GM21447 (cell line): ENCODE measurements at regions not wholly inside any gene's neighbourhood (a gene's known extent, or its start where the extent isn't known, plus 50 kb on each side); places are given as distances from the start of the nearest gene placed in this dataset.

ENCODE experiments used
- ATAC-seq: cut with Tn5 transposase; IDR thresholded peaks from one replicate; pipeline ENCODE4 v1.9.1; 2021; ENCODE audit not compliant: unreplicated experiment

DNA sequence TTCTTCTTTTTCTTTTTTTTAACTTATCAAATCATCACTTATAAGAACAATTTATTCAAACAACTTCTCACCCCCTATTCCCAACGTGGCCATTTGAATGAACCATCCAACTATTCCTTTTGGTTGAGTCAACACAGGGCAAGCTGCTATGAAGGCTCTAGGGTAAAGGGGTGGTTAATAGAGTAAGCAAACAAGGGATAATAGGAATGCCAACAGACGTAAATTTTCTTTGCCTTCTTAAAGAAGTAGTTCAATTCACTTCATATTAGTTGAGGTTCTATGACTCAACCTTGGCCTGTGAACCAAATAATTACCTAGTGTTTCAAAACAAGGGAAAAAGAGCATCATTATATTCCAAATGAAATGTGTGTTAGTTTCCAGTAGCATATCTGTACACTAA lies 1383.8 kb upstream of the SLC10A2 start:
- ATAC-seq = no peak

DNA sequence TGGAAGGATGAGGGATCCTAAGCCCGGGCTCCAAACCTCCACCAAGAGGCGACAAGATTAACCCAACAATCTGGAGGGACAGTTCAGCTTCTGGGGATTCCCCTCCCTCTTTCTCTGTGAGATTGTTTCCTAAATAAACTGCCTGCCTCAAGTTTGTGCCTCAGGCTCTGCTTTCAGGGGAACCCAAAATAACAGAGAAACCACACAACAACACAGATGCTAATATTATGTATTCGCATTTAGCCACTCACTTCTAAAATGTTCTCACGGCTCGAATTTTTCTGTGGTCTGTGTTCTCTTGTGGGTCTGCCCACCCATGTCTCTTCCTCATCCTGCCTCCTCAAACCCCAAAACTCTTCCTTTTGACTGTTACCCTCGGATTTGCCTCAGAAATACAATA lies 1381.1 kb upstream of the SLC10A2 start:
- no peak for ATAC-seq

DNA sequence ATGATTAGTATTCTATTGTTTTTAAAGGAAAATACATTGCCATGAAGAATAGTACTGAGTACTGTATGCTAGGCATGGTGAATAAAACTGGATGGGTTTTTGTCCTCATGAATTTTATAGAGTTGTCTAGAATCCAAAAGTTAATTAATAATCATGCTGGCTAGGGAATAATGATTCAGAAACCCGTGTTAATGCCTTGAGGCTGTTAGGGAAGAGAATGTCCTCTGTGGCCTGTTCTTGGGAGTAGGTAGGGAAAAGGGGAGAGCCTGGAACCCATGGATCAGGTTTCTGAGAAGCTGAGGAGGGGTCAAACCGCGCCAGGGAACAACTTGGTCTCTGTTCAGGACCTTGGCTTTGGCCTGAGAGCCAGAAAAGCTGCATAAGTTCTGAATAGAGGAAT lies 1376.3 kb upstream of the SLC10A2 start:
- ATAC-seq = no peak

DNA sequence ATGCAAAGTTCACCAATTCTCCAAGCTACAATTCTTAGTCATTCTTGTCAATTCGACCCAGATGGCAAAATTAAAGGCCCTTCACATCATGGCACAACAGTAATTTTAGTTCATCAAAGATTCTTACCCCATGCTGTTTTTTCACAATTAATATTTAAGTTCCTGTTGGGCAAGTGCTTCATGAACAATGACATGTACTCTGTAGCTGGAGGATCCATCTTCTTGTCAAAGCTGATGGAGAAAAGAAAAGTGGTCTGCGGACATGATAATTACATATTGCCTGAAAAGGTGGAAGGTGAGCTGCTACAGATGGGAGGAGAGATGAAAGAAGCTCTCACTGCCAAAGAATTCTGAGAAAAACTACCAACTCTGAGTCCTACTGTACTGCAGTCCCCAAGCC lies 1370.3 kb upstream of the SLC10A2 start:
- ATAC-seq = no peak

DNA sequence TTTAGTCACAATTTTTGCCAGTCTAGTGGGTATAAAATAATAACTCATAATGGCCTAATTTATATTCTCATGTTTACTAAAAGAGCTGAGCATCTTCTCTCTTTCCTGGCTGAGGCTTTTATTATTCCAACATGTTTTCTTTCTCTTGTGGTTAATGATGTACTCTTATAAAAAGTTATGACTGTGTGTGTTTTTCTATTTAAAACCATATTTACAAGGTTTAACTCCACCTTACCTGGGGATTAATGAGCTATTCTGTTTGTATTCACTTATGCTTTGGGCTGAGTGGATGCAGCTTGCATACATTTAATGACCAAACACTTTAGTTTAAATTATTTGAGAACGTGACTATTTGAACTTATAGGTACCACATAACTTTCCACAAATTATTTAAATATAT lies 1365.7 kb upstream of the SLC10A2 start:
- no peak for ATAC-seq

DNA sequence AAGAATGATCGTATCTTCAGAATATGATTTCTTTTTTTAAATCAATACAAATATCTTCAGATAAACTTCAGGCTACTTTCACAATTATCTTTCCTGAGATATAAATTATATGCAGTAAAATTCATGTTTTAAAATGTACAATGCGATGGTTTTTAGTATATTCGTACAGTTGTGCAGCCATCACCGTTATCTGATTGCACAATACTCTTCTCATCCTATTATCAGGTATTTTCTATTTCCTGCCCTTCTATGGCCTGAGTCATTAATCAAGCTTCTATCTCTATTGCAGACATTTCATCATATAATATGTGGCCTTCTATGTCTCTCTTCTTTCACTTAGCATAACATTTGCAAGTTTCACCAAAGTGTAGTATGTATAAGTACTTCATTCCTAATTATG lies 1360.2 kb upstream of the SLC10A2 start:
- no peak for ATAC-seq

DNA sequence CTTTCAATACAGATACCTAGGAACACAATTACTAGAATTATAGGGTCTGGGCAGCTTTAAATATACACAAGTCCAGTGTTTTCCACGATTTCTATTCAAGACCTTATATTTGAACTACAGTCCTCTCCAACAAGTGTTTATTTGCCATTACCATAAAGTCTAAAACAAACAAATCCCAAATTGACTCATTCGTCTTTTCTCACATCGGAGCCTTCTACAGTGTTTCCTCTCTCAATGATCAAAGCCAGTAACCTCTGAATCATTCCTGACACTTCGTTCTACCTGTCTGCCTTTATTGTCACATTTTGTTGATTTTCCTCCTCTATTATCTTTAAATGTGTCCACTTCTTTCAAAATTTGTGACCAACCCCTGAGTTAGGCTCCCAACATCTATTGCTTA lies 1356.5 kb upstream of the SLC10A2 start:
- no peak for ATAC-seq

DNA sequence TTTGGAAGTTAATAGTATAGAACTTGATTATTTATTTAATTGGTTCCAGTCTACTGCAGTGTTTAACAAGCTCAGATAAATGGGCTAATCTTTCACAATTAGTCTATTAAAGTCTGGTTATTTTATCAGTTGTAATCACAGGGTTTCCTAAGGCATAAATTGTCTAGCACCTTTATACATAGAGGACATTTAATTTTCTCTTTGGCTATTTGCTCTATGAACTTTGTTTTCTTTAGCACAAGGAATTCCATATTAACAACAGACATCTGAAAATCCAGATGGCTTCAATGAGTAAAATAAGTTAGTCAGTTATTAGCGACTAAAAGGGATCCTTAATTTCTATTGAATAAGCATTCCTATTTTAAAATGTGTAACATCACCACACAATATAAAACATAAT lies 1350.8 kb upstream of the SLC10A2 start:
- no peak for ATAC-seq

DNA sequence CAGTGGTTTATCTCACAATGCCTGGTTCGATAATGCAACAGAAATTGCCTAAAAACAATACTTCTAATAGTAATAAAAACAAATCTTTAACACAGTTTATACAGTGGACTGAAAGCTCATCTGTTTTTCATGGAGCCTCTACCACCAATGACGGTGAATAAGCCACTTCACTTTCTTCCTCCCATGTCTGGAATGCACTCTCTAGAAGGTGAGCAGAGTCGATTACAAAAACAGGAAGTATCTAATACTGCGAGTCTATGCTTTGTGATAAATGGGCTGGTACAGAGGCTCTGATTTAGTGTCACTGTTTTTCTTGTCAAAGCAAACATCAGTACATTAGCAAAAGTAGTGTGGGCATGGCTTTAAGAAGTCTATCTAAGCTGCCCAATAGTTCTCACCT lies 1348.6 kb upstream of the SLC10A2 start:
- ATAC-seq = no peak

DNA sequence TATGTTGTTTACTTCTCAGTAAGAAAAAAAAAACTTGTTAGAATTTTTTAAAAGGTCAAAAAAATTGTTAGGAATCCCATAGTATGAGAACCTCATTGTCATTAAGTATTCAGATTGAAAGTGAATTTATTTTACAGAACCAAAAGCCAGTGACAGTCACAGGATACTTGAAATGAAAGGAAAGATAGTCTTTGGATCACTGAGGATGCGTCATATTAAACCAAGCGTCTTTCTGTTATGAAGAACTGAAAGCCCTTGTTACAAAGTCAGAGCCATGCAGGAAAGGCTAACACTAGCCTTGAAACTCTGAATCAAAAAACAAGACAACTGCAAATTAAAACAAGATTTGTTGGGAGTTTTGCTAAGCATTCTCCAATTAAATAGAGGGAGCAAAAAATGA lies 1348.0 kb upstream of the SLC10A2 start:
- ATAC-seq = no peak

DNA sequence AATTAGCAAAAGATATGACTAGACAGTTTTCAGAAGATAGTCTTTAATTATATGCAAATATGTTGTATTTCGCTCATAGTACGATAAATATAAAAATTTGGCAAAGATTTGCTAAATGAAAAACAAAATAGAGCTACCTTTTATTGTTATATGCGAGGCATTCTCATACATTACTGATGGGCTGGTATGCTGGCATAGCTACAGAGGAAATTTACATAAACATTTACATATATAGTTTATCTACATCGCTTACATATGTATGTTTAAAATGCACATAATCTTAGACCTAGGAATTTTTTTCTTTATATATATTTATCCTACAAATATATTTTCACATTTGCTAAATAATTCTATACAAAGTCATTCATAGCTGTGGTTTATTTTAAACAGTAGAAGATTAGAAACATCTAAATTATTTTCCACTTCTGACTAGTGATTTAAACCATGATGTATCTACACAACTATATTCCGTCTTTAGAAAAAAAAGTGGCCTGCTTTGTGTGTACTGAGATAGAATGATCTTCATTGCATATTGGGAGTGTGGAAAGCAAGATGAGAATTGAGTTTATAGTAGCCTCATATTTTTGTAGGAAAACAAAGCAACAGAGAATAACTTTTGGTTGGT lies 1345.0 kb upstream of the SLC10A2 start:
- no peak for ATAC-seq

DNA sequence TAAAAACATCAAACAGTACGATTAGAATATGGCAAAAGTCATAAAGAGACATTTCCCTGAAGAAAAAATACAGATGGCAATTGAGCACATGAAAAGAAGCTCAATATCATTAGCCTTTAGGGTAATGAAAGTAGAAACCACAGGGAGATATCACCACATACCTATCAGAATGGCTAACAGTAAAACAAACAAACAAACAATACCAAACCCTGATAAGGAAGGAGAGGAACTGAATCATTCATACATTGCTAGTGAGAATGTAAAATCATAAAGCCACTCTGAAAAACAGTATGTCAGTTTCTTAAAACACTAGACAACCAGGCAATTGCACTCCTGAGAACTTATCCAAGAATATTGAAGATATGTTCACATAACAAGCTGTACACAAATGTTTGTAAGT lies 1342.5 kb upstream of the SLC10A2 start:
- no peak for ATAC-seq

DNA sequence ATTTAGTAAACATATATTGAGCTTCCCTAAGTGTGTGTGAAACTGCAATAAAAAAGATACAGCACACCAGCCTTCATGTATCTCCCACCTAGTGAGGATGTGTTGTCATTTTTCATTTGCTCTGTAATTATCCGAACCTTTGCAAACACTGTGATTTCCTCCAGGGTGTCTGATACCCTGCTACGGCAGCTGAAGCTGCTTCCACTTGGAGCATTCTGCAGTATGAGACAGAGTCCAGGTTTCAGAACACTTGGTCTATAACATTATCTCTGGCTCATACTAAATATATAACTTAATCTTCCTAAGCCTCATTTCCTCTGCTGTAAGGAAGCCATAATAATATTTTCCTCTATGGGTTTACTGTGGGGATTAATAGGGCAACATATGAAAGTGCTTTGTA lies 1338.1 kb upstream of the SLC10A2 start:
- no peak for ATAC-seq

DNA sequence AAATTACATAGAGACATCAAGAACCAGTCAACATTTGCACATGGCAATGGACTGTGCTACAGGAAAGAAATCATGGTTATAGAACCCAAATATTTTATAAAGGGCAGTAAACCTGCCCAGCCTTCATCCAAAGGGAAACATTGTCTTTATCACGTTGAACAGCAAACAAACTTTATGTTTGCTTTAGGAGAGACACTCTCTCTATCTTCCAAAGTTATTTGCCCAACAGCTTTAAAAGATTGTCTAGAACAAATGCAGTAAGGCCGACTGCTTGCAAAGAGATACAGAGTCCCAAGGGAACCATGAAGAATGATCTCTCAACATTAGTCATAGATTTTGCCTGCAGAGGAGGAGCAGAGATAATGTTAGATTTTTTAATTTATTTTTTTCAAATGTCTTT lies 1323.5 kb upstream of the SLC10A2 start:
- no peak for ATAC-seq

DNA sequence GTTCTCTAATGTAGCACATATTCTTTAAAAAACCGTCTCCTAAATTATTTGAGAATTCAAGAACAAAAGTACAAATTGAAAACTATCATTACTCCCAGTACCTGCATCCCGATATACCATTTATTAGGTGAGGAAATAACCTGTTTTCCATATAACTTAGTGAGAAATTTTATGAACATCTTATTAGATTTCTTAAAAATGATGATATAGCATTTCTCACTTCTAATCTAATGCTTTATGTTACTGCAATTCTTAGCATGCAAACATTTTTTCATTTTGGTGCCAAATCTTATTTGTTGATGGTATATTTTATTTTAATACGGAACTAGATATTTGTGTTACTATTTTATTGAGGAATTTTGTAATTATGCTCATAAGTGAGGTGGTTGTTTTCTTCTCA lies 1321.3 kb upstream of the SLC10A2 start:
- no peak for ATAC-seq

DNA sequence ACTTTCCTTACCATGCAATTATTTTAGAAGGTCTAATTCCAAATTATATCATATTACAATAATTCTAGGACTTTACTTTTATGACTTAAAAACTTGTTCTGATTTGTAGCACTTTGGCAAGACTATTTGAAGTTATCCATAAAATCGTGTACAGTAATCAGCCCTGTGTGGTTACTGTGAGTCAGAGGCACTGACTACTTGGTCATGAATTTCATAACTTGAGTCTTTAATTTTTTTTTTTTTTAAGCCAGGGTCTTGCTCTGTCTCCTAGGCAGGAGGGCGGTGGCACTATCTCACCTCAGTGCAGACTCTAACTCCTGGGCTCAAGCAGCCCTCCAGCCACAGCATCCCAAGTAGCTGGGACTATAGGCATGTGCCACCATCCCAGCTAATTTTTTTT lies 1319.2 kb upstream of the SLC10A2 start:
- no peak for ATAC-seq

DNA sequence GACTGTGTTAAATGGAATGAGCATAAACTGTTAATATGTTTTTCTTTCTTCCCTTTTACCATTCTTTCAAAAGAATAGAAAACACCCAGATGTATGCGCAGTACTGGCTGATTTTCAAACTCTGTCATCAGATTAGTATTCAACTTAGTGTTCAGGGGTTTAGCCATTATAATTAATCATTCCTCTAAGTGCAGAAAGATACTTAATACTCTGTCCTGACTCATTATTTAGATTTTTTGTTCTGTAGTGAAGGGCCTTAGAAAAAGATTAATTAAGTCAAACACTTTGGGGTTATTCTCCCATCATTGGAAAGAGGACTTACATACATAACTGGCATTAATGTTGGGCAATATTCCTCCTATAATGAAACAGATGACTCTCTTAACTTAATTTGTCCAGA lies 1316.7 kb upstream of the SLC10A2 start:
- ATAC-seq = no peak

DNA sequence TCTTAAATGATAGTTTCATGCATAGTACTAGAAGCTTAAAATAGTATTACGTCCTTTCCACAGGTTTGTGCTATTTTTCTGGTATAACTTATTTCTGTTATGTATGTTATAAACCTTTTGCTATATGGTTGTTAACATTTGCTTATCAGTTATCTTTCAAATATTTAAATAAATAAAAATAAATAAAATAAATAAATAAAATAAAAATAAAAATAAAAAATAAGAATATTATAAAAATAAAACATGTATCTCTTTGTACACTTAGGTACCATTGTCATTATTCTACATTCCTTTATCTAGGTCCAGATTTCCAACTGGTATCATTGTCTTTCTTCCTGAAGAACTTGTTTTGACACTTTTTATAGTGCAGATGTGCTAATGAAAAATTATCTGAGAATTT lies 1310.4 kb upstream of the SLC10A2 start:
- no peak for ATAC-seq

DNA sequence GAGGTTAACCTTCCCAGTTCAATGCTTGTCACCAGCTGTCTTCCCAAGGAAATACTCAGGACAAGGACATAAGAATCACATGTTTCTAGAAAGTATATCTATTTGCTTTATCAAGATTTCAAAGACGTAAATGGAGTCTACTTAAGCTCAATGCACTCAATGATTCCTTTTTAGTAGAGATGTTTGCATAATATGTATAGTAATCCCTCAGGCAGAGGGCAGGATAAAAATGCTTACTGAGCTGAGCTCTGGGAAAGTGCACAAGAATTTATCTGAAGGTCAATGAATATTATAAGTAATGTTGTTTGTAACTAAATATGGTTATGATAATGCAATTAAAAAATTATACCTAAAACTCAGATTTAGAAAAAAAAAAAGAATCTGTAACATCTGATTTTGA lies 1309.4 kb upstream of the SLC10A2 start:
- ATAC-seq = no peak

DNA sequence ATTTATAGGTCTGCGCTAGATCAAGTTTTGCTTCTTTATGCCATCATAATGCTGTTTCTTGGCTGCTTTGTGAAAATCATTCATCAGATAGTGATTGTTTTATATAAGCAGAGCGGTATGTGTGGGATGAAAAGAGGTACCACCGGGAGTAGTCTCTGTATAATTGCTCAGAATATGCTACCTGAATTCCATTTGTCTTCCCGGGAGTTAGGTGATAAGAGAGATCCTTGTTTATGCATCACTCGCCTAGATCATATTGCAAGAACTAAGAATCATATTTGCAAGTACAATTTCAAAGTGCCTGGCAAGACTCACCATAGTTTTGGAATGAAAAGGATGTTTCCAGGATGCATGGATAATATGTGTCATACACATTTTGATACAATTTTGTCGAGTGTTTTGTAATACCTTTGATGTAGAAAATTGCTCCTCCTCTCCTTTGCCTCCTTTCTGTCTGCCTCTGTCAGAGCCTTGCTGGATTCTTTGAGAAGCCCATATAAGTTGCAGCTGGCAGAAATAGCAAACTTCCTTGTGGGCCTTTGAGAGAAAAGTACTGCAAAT lies 1306.0 kb upstream of the SLC10A2 start:
- no peak for ATAC-seq

DNA sequence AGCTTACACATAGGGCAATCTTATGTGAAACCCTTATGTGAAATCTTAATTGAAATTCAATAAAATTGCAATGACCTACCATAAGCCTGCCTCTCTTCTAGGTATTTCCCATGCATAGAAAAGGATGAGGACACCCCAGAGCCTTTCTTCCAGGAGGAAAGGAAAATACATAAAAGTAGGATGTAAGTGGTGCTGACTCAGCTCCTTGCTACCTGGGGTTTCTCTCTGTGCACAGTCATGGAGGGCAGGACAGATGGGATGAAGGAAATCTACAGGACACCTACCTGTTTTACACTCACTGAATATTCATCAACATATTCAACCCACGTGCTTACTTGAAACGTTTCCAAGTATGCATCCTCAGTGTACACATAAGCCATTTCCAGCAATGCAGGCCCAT lies 1299.2 kb upstream of the SLC10A2 start:
- no peak for ATAC-seq

DNA sequence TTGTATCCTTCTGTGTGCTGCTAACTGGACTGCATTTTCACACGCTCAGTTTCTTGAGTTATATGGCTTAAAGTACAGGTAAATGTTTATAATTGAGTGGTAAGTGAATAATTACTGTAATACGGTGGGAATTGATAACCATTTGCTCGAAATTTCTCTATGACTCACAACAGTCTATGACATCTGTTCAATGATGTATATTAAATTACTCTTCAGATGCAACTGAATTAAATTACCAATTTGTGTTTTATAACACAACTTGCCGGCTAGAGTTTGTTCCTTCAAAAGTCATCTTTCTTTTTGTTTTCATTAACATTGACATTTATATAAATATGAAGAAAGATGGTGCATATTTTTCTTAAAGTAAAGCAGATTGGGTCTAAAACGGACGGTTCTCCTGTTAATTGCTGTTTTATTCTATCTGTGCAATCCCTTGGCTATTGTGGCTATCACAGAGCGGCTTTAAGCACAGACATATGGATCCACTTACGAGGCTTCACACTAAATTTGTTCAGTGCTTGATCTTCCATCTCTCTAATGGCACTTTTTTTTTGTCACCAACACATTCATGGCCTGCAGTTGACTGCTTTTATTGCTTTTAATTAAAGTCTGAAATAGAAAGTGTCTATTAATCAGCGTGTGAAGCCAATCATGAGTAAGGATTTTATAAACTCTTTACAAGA lies 1291.6 kb upstream of the SLC10A2 start:
- no peak for ATAC-seq

DNA sequence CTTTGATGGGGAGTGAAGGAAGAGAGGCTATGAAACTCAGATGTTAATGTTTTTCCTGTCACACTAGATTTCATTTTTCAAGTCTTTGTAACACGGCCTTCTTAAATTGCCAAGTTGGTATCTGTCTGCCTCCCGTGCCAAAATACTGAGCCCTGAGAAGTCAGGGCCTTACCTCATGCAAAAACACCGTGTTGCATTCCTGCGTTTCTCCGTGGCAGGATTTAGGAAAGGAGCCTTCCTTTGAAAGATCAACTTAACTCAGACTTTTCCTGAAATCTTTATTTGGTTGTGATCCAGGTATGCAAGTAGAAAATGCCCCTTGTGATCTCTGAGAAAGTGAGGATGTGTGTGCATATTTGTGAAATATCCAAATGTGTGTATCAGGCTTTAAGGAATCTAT lies 1291.0 kb upstream of the SLC10A2 start:
- no peak for ATAC-seq
